Hypothalamus (tissue), 51 donors: ENCODE measurements at regions not wholly inside any gene's neighbourhood (a gene's known extent, or its start where the extent isn't known, plus 50 kb on each side); places are given as distances from the start of the nearest gene placed in this dataset.

ENCODE experiments used
- DNase-seq, 51 donors: peaks; one replicate each; lab custom pipeline; 2025; lab: John Stamatoyannopoulos, UW

- no peak for DNase-seq
Observed at GRCh38 chr13:102940143-102940542, 94.3 kb downstream of the ERCC5 start.

- DNase-seq = no peak
Observed at GRCh38 chr13:102935896-102936321, 90.1 kb downstream of the ERCC5 start.

- no peak for DNase-seq
Observed at GRCh38 chr13:102933523-102933922, 87.7 kb downstream of the ERCC5 start.

GRCh38 chr13:102933122-102933521 lies 87.3 kb downstream of the ERCC5 start:
- no peak for DNase-seq

GRCh38 chr13:102932331-102932730 lies 86.5 kb downstream of the ERCC5 start:
- no peak for DNase-seq

- no peak for DNase-seq
Observed at GRCh38 chr13:102930566-102930965, 84.7 kb downstream of the ERCC5 start.

- DNase-seq = no peak
Observed at GRCh38 chr13:102928941-102929675, 83.3 kb downstream of the ERCC5 start.
